H7 (cell line): ENCODE measurements at regions not wholly inside any gene's neighbourhood (a gene's known extent, or its start where the extent isn't known, plus 50 kb on each side); places are given as distances from the start of the nearest gene placed in this dataset.

Experiments used
- DNase-seq: peaks from one replicate; pipeline ENCODE4 v3.0.0; 2012
- H3K27me3 ChIP-seq: 2 replicates; pipeline ENCODE4 v1.6.0; 2011; ENCODE audit warnings: mild to moderate bottlenecking, low read length; ENCODE audit not compliant: control insufficient read depth, insufficient read depth
- H3K36me3 ChIP-seq: replicated peaks from 2 replicates; pipeline ENCODE4 v1.5.1; 2011; ENCODE audit warnings: low read length; ENCODE audit not compliant: control insufficient read depth, insufficient read depth
- H3K4me3 ChIP-seq: 2 replicates; pipeline ENCODE4 v1.5.1; 2011; ENCODE audit warnings: low read depth, mild to moderate bottlenecking, control low read depth, low read length, moderate library complexity; ENCODE audit not compliant: insufficient read depth

DNA sequence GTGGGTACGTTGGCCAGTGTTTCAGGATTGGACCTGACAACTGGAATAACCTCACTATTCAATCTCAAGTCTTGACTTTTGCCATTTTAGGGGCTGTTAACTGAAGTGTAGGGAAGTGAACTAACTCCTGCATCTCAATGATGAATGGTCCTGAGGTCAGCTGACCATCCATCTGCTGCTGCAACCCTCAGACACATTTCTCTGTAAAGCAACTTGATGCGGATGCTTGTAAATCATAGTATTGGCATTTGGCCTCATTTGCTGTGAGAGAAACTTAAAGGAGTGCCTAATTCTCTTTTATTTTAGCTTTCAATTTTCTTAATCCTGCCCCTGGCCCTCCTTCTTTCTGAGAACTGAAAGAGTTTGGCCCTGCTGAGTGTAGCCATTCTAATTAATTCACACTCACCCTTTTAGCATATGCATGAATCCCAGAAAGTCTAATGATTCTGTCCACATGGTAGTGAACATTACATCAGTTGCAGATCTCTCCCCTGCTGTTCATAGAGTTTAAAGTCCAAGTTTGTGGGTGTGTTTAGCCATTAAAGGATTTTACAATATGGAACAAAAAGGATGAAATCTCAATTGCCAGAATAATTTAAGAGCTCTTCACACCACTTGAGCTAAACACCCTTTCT, 1531.4 kb upstream of the SLC10A2 start:
- no peak for DNase-seq
- Histone ChIP-seq H3K27me3 (no peaks in the 10 kb centered on the region), H3K4me3 (no peak overlapping the region), H3K36me3 (no peaks in the 10 kb centered on the region)

DNA sequence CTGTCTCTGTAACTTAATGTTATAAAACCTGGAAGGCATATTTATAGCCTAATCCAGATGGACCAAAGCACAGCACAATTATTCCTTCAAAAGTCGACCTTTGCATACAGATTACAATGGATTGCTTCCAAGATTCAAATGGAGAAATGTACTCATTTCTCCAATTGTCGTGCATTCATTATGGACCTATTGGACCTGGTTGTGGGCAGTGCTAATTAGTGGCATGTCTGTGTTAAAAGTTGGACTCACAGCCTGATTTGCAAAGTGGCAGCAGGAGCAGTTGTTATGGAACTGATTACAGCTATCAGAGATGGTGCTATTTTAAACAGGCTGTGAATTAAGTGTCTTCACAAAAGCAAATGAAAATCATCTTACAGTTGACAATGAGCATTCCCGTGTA, 1529.3 kb upstream of the SLC10A2 start:
- DNase-seq, result no peak
- H3K27me3 ChIP-seq, result no peaks in the 10 kb centered on the region
- no peak overlapping the region for H3K4me3 ChIP-seq
- H3K36me3 ChIP-seq, result no peaks in the 10 kb centered on the region

DNA sequence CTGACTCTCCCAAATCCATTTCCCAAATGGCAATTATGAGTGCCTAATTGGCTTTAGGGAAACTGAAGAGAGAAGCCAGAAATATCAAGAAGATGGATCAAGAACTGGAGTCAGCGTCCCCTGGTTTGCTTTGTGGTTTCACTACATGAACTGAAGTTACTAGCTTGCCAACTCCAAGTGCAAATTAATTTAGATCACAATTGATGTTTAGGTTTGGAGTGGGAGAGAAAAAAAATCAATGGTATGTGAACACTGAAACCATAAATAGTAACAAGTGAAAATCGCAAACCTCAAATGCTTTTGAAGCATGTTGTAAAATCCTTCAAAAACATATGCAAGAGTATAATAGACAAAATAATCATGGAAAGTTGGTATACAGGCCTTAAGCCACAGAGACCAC, 1528.6 kb upstream of the SLC10A2 start:
- no peak for DNase-seq
- Histone ChIP-seq H3K36me3 (no peaks in the 10 kb centered on the region), H3K27me3 (no peaks in the 10 kb centered on the region), H3K4me3 (no peak overlapping the region)

DNA sequence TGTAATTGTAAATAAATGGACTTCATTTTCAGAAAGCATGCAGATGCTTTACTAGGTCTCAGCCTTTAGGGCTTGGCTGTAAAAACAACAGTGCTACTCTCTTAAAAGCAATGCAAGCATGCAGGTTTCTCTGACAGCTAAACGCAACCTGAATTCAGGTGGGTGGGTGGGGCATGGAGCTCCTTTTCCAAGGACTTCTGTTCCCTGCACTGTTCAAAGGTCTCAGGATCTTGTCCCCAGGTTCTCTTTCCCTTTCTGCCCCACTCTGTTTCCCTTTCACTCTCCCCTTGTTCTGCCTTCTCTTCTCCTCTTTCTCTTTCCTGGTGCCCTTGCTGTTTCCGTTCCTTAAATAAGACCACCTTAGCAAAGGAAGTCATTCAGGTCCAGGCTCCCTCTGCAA, 1527.5 kb upstream of the SLC10A2 start:
- Histone ChIP-seq H3K4me3 (no peak overlapping the region), H3K27me3 (no peaks in the 10 kb centered on the region), H3K36me3 (no peaks in the 10 kb centered on the region)
- DNase-seq, result no peak

DNA sequence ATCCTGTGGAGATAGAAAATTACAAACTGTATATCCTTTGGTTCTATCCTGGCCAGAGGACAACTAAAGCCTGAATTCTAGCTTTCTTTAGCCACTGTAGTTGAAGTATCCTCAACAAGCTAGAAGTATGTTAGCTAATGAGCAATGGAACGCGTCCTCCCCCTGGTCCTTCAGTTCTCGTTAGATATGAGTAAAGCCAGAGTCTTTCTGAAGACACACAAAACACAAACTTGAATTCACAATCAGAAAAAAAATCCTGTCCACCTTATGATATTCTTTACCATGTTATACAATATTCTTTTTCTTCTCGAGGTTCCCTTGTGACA, 1527.0 kb upstream of the SLC10A2 start:
- no peak for DNase-seq
- Histone ChIP-seq H3K36me3 (no peaks in the 10 kb centered on the region), H3K27me3 (no peaks in the 10 kb centered on the region), H3K4me3 (no peak overlapping the region)

DNA sequence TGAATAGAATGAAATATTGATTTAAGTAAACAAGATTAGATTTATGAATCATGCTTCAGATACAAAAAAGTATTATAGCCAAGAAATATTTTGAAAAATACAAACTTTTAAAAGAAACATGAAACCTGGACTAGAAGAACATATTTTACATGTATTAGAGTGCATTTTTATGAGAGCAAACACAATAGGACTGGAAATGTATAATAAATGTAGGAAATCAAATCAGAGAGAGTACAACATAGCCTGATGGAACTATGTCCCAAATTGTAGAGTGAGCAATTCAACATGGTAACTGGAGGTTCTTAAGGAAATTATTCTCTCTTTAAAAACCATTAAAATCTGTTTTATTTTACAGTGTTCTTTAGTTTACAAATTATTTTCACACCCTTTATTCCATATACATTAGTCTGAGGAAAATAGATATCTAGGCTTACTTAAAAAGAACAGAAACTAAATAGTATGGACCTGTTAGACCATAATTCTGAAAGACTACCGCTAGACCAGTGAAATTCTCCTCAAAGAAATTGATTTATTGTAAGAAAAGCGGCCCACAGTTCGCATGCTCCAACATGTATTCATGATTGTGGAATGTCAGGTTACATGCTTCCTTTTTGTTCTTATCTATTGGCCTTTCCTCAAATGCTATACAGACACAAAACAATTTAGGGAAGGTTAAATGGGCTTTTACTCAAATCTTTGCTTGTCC, 1526.5 kb upstream of the SLC10A2 start:
- Histone ChIP-seq H3K27me3 (no peaks in the 10 kb centered on the region), H3K36me3 (no peaks in the 10 kb centered on the region), H3K4me3 (no peak overlapping the region)
- no peak for DNase-seq

DNA sequence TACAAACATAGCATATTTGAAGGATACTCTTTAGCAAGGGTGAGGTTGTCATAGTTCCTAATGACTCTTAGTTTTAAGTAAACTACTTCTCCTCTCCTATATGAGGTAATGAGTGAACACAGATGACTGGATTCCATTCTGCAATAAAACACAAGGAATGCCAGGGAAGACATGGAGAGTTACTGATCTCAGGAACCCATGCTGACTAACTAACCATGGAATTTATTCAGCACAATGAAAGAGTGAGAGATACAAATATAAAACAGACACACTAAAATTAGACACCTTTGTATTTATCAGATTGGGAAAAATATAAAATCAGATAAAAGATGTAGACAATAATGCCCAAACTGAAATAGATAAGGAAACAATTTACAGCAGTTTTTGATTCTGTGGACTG, 1525.9 kb upstream of the SLC10A2 start:
- Histone ChIP-seq H3K27me3 (no peaks in the 10 kb centered on the region), H3K36me3 (no peaks in the 10 kb centered on the region), H3K4me3 (no peak overlapping the region)
- DNase-seq, result no peak

DNA sequence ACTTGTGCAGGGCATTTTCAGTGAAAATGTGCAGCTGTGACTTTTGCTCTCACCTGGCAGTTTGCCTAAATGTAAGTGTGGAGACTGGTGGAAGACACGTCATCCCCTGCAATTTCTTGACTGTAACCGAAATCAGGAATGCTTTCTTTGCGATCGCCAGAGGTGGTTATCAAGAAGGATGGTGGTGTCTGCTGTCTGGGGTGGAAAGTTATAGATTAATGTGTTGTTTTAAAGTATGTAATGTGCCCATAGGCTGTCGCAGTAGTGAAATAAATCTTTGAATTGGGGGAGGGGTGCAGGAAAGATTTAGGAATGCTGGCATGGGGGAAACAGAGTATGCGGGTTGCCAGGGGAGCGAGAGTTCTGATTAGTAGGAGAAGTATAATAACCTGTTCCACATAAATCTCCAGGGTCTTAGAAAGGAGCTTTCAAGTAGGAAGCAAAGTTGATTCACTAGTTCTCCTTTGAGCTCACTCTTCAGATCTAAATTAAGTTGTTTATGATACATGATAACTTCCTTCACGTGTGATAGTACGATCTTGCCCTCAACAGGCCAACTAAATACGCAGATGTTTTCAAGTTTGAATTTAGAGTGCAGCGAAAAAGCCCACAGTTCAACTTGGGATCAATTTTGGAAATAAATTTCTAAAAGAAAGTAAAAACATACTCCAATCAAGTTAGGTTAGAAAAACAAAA, 1520.0 kb upstream of the SLC10A2 start:
- no peaks in the 10 kb centered on the region for H3K36me3 ChIP-seq
- DNase-seq, result no peak
- H3K4me3 ChIP-seq, result no peak overlapping the region
- no peaks in the 10 kb centered on the region for H3K27me3 ChIP-seq

DNA sequence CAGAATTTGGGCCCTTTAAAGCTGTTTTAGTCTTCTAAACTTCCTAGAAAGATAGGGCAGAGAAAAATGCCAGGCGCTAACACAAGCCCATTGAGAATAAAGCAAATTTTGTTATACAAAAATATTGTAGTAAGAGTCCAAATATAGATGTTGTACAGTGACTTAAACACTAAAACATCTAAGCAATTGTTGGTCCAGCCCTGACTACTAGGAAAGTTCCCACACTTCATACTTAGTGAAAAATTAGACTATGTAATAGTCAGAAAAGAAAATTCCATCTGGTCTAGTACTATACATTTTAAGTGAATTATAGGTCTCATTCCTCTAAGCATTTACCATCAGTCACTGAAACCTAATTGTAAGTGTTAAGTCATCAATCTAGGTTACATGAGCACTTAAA, 1518.3 kb upstream of the SLC10A2 start:
- DNase-seq, result no peak
- Histone ChIP-seq H3K4me3 (no peak overlapping the region), H3K36me3 (no peaks in the 10 kb centered on the region), H3K27me3 (no peaks in the 10 kb centered on the region)

DNA sequence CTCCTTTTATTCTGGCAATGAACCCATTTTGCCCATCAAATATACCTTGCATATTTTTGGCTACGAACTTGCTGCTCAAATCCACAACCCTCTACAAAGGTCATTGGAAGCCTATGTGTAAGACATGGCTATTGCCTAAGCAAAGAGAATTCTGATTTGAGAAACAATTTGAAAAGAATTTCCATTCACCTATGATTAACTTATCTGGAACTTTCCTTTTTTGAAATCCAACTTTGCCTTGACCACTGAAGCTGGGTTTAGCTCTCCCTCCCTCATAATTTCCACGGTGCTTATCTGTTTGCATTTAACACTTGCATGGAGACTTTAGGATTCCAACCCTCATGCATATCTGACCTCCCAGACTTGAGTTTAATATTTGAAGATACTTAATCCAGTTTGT, 1514.7 kb upstream of the SLC10A2 start:
- DNase-seq, result no peak
- H3K36me3 ChIP-seq, result no peaks in the 10 kb centered on the region
- H3K4me3 ChIP-seq, result no peak overlapping the region
- no peaks in the 10 kb centered on the region for H3K27me3 ChIP-seq

DNA sequence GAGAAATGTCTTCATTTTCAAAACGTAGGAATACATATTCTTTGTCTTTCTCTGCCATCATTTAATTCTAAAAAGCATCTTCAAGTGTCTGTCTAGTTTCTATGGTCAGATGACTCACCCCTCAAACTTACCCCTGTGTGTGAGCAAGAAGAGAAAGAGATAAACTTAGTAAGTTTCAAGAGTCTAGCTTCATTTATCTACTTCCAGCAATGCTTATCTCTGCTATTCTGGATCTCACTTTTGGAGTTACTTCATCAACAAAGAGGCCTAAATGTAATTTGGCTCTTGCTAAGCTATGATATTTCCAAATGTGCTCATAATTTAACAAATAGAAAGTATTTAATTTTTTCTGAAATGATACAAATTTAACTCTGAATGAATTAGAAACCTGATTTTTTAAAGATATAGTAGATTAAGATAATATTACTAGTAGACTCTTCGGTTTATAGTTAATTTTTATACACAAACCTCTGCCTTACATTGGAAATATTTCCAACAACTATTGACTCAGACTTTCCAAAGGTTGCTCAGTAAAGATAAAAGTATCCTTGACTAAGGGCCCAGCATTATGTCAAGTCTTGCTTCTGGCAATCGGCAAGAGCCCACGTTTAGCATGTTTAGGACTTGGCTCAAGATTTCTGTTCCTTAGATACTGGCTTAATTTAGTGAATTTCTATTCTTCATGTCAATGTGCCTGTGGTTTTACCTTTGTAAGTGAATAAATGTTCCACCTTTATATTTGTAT, 1511.0 kb upstream of the SLC10A2 start:
- no peaks in the 10 kb centered on the region for H3K36me3 ChIP-seq
- no peak for DNase-seq

DNA sequence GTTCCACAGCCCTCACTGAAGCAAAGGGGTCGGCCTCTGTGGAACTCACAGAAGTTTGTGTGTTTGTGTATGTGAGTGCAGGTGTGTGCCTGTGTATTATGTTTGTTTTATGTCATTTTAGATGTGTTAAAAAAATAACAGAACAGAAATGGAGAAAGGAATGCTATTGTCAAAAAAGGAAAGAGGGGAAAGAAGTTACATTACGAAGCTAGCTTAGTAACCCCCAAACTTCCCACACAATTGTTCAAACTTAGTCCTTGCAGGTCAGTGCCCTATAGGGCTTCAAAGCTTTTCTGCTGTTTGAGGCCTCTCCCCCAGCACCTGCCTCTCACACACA, 1505.6 kb upstream of the SLC10A2 start:
- Histone ChIP-seq H3K27me3 (no peaks in the 10 kb centered on the region), H3K36me3 (no peaks in the 10 kb centered on the region), H3K4me3 (no peak overlapping the region)
- DNase-seq, result no peak

More for the DNA sequence above, 1511.0 kb upstream of the SLC10A2 start:
- no peaks in the 10 kb centered on the region for H3K27me3 ChIP-seq
- no peak overlapping the region for H3K4me3 ChIP-seq

DNA sequence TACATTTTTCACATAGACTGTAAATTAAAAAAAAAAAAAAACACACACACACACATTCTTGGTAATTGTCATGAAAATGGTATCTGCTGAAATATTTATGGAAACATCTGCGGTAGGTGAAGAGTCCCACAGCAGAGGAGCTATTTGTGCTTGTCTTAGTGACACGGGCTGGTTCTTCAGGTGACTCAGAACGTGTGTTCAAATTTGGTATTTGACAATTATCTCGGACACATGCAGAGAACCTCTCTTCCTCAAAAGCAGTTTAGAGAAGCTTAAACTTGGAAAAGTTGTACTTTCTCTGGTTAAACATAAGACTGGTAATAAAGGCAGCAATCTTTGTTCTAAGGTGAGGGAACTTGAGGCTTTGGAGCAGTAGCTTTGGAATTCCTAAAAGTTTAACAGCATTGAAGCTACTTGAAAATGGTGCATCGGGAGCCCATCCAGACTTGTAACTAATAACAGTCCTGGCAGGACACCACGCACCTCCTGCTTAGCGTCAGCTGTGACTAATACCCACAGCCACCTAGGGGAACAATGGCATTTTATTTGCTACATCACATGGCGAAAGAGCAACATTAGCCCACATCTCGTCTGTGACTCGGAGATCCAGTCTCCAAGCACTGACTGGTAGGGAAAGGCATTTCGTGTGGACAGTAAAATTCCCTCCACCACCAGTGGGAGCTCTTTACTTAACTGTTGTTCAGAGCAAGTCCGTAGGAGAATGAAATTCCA, 1505.1 kb upstream of the SLC10A2 start:
- peak; percentile 45 for DNase-seq

DNA sequence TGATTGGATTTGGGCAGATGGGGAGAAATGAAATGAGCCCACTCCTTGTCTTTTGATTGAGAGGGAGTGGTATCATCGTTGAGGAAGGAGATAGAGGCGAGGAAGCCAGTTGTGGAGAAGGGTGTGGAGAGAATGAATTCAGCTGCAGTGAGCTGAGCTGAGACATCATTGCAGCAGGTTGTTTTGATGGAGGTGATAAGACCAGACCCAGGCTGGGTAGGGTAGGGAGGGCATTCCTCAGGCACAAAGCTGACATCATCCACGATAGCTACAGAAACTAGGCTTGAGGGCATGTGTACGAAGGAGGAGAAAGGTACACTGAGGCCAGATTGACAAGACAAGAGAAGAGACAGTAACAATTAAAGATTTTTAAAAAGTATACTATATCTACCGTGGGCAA, 1500.9 kb upstream of the SLC10A2 start:
- H3K27me3 ChIP-seq, result no peaks in the 10 kb centered on the region
- H3K36me3 ChIP-seq, result no peaks in the 10 kb centered on the region
- DNase-seq, result no peak
- H3K4me3 ChIP-seq, result no peak overlapping the region

More for the DNA sequence above, 1505.1 kb upstream of the SLC10A2 start:
- Histone ChIP-seq H3K36me3 (no peaks in the 10 kb centered on the region), H3K27me3 (no peaks in the 10 kb centered on the region), H3K4me3 (no peak overlapping the region)
